ENCODE measurements at regions not wholly inside any gene's neighbourhood (a gene's known extent, or its start where the extent isn't known, plus 50 kb on each side); places are given as distances from the start of the nearest gene placed in this dataset.

DNA sequence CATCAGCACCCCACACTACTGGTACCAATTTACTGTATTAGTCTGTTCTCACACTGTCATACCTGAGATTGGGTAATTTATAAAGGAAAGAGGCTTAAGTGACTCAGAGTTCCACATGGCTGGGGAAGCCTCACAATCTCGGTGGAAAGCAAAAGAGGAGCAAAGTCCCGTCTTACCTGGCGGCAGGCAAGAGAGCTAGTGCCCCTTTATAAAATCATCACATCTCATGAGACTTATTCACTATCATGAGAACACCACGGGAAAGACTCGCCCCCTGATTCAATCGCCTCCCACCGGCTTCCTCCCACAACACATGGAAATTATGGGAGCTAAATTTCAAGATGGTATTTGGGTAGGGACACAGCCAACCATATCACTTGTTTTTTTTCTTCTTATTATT lies 717.2 kb downstream of the TRIB2 start:
- TF ChIP-seq ZNF274 (IDR thresholded peaks at IDR 0.05; ENCODE audit: borderline replicate concordance, low read depth, low read length) (no peak), PCBP1 (IDR thresholded peaks at IDR 0.05; ENCODE audit: low read depth, low read length, poor library complexity, severe bottlenecking) (no peak), ZNF280B (CRISPR knock-in tag; IDR thresholded peaks at IDR 0.05) (no peak), CTCF (IDR thresholded peaks at IDR 0.05 in 2 of 3, conservative IDR thresholded peaks at IDR 0.05 in 1 of 3; ENCODE audit: insufficient read depth in 2 of 3, low read depth in 1 of 3, low read length in 3 of 3) (no peak), E2F6 (IDR thresholded peaks at IDR 0.05; ENCODE audit: borderline replicate concordance in 1 of 2, extremely low read depth in 1 of 2, insufficient read depth in 1 of 2, insufficient read length in 1 of 2, low read depth in 1 of 2, low read length in 1 of 2, poor library complexity in 1 of 2, severe bottlenecking in 1 of 2) (no peak), RCOR1 (IDR thresholded peaks at IDR 0.05; ENCODE audit: borderline replicate concordance in 1 of 2, low read depth in 2 of 2, low read length in 2 of 2) (no peak)
